ENCODE measurements at regions not wholly inside any gene's neighbourhood (a gene's known extent, or its start where the extent isn't known, plus 50 kb on each side); places are given as distances from the start of the nearest gene placed in this dataset.

DNA sequence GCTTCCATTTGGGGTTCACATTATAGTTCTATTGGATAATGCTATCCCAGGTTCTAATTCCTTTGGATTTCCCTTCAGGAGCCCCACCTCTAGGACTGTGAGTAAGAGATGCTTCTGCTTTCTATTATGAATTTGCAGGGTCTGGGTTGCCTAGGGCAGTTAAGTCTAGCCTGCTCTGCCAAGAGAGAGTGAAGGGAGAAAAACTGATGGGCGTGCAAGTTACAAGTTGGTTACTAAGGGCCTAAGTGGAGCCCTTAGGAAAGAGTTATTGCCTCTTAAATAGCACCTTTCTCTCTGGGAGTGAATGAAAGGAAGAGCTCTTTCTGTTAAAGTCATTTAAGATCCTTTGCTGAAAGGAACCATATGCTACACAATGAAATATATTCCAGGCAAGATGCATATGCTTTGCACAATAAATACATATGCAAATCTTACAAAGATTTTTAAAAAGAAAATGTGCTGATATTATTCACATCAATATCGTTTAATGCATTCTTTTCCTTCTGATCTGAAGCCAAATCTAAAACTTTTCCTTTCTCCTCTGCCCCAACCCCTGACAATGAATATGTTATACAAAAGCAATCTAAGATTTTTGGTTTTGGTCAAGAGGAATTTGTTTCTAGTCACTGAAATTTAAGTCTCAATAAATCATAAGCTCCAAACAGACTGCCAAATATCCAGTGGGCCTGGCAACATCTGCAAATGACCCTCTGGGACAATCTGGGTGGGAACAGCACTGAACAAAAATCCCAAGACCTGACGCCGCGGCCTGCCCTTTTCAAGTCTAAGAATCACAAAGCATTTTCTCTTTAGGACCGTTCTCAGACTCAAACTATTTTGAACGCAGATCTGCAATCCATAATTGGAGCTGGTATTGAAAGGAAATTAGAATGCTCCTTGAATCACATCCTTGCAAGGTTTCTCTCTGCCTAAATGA is 586.7 kb downstream of the ETNK1 start:
- Histone ChIP-seq H3K4me2 (ENCODE audit: low read depth, low read length, poor library complexity, severe bottlenecking) (no peak overlapping the region), H3K27ac (ENCODE audit: low read depth, low read length) (no peak overlapping the region)

DNA sequence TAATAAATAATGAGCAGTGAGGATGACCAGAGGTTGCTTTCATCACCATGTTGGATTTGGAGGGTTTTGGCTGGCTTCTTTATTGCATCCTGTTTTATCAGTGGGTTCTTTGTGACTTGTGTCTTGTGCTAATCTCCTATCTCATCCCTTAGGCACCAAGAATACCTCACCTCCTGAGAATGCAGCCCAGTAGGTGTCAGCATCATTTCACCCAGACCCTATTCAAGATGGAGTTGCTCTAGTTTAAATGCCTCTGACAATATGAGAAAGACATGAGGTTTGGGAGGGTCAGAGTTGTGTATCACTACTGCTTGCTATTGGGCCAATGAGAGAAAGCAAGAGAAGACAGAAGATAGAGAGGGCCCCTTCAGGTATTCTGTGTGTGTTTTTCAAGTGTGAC is 592.2 kb downstream of the ETNK1 start:
- no peak overlapping the region for H2AFZ ChIP-seq (ENCODE audit: low read depth, low read length, severe bottlenecking)
- no peaks in the 10 kb centered on the region for H3F3A ChIP-seq (ENCODE audit: insufficient read depth)
- no peaks in the 10 kb centered on the region for H3K36me3 ChIP-seq (ENCODE audit: low read length)
- H3K9ac ChIP-seq (ENCODE audit: low read length): no peak overlapping the region
- H3K27me3 ChIP-seq (ENCODE audit: low read length): no peaks in the 10 kb centered on the region
- no peaks in the 10 kb centered on the region for H4K20me1 ChIP-seq (ENCODE audit: low read depth, low read length)
- no peak for TF ChIP-seq EZH2phosphoT487 (conservative IDR thresholded peaks at IDR 0.05; ENCODE audit: low read length)
- TF ChIP-seq, protein P1, sequence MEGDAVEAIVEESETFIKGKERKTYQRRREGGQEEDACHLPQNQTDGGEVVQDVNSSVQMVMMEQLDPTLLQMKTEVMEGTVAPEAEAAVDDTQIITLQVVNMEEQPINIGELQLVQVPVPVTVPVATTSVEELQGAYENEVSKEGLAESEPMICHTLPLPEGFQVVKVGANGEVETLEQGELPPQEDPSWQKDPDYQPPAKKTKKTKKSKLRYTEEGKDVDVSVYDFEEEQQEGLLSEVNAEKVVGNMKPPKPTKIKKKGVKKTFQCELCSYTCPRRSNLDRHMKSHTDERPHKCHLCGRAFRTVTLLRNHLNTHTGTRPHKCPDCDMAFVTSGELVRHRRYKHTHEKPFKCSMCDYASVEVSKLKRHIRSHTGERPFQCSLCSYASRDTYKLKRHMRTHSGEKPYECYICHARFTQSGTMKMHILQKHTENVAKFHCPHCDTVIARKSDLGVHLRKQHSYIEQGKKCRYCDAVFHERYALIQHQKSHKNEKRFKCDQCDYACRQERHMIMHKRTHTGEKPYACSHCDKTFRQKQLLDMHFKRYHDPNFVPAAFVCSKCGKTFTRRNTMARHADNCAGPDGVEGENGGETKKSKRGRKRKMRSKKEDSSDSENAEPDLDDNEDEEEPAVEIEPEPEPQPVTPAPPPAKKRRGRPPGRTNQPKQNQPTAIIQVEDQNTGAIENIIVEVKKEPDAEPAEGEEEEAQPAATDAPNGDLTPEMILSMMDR (IDR thresholded peaks at IDR 0.05; ENCODE audit: insufficient read depth, low read length, poor library complexity, severe bottlenecking): no peak
- H3K4me2 ChIP-seq (ENCODE audit: low read depth, low read length, poor library complexity, severe bottlenecking): no peak overlapping the region
- H3K27ac ChIP-seq (ENCODE audit: low read depth, low read length): no peak overlapping the region
- no peaks in the 10 kb centered on the region for H3K9me2 ChIP-seq (replicated peaks; ENCODE audit: insufficient read depth, low read length)
- no peaks in the 10 kb centered on the region for H3K79me2 ChIP-seq (ENCODE audit: insufficient read depth, low read length)
- no peaks in the 10 kb centered on the region for H3K9me3 ChIP-seq (ENCODE audit: insufficient read depth, low read length)
- no peak overlapping the region for H3K4me3 ChIP-seq (ENCODE audit: insufficient read depth, low read length, poor library complexity, severe bottlenecking)

More for the DNA sequence above, 586.7 kb downstream of the ETNK1 start:
- Histone ChIP-seq H3K9me3 (ENCODE audit: insufficient read depth, low read length) (no peaks in the 10 kb centered on the region), H2AFZ (ENCODE audit: low read depth, low read length, severe bottlenecking) (no peak overlapping the region), H3K36me3 (ENCODE audit: low read length) (no peaks in the 10 kb centered on the region), H4K20me1 (ENCODE audit: low read depth, low read length) (no peaks in the 10 kb centered on the region), H3K4me3 (ENCODE audit: insufficient read depth, low read length, poor library complexity, severe bottlenecking) (no peak overlapping the region), H3K79me2 (ENCODE audit: insufficient read depth, low read length) (no peaks in the 10 kb centered on the region), H3K9ac (ENCODE audit: low read length) (no peak overlapping the region), H3K27me3 (ENCODE audit: low read length) (no peaks in the 10 kb centered on the region), H3K9me2 (replicated peaks; ENCODE audit: insufficient read depth, low read length) (no peaks in the 10 kb centered on the region), H3F3A (ENCODE audit: insufficient read depth) (no peaks in the 10 kb centered on the region)
- no peak for TF ChIP-seq EZH2phosphoT487 (conservative IDR thresholded peaks at IDR 0.05; ENCODE audit: low read length)
- TF ChIP-seq, protein P1 (IDR thresholded peaks at IDR 0.05; ENCODE audit: insufficient read depth, low read length, poor library complexity, severe bottlenecking): no peak

GRCh38 chr12:23217667-23218066 is 592.7 kb downstream of the ETNK1 start:
- Histone ChIP-seq H3K4me2 (ENCODE audit: low read depth, low read length, poor library complexity, severe bottlenecking) (no peak overlapping the region), H3K9ac (ENCODE audit: low read length) (no peak overlapping the region), H3K9me2 (replicated peaks; ENCODE audit: insufficient read depth, low read length) (no peaks in the 10 kb centered on the region), H2AFZ (ENCODE audit: low read depth, low read length, severe bottlenecking) (no peak overlapping the region), H3F3A (ENCODE audit: insufficient read depth) (no peaks in the 10 kb centered on the region), H3K79me2 (ENCODE audit: insufficient read depth, low read length) (no peaks in the 10 kb centered on the region), H3K4me3 (ENCODE audit: insufficient read depth, low read length, poor library complexity, severe bottlenecking) (no peak overlapping the region), H3K27me3 (ENCODE audit: low read length) (no peaks in the 10 kb centered on the region), H3K27ac (ENCODE audit: low read depth, low read length) (no peak overlapping the region), H3K36me3 (ENCODE audit: low read length) (no peaks in the 10 kb centered on the region), H3K9me3 (ENCODE audit: insufficient read depth, low read length) (no peaks in the 10 kb centered on the region), H4K20me1 (ENCODE audit: low read depth, low read length) (no peaks in the 10 kb centered on the region)
- no peak for TF ChIP-seq EZH2phosphoT487 (conservative IDR thresholded peaks at IDR 0.05; ENCODE audit: low read length)
- TF ChIP-seq, protein P1 (IDR thresholded peaks at IDR 0.05; ENCODE audit: insufficient read depth, low read length, poor library complexity, severe bottlenecking): no peak
